Natural killer cell (primary cell): ENCODE measurements at regions not wholly inside any gene's neighbourhood (a gene's known extent, or its start where the extent isn't known, plus 50 kb on each side); places are given as distances from the start of the nearest gene placed in this dataset.

Experiments used
- ATAC-seq, 3 donors: fragments of 150-1000 bp in 2 of 3; fragments of 200-7000 bp in 1 of 3; cut with Tn5 transposase; 1 replicate in 1 of 3; 2 replicates in 2 of 3; pipeline ENCODE4 v1.10.0; 2021; ENCODE audit warnings: mild to moderate bottlenecking in 2 of 3, moderate library complexity in 2 of 3
- DNase-seq, 2 donors: peaks; one replicate each; pipeline versions ENCODE4 v3.0.0 to v3.0.0-alpha.2; 2013 to 2021; ENCODE audit warnings: mixed read lengths in 1 of 2
- H3K27ac ChIP-seq: one replicate; pipeline ENCODE4 v1.5.1; 2013; ENCODE audit warnings: mild to moderate bottlenecking, low read length
- H3K27me3 ChIP-seq: one replicate; pipeline ENCODE4 v1.6.1; 2013; ENCODE audit warnings: low read length; ENCODE audit not compliant: control insufficient read depth, insufficient read depth
- H3K36me3 ChIP-seq: one replicate; pipeline ENCODE4 v1.6.1; 2013; ENCODE audit warnings: low read length; ENCODE audit not compliant: control insufficient read depth, insufficient read depth
- H3K4me1 ChIP-seq: one replicate; pipeline ENCODE4 v1.6.1; 2013; ENCODE audit warnings: low read length; ENCODE audit not compliant: control insufficient read depth, insufficient read depth
- H3K4me3 ChIP-seq: one replicate; pipeline ENCODE4 v1.5.1; 2013; ENCODE audit warnings: low read length
- H3K9me3 ChIP-seq: one replicate; pipeline ENCODE4 v1.6.1; 2013; ENCODE audit warnings: low read length; ENCODE audit not compliant: control insufficient read depth, insufficient read depth
- H3K27ac Mint-ChIP-seq, 2 donors: one replicate each; pipeline ENCODE4 v1.8.0; 2022; ENCODE audit warnings: mild to moderate bottlenecking in 2 of 2, mixed read lengths in 2 of 2, moderate library complexity in 1 of 2
- H3K27me3 Mint-ChIP-seq, 2 donors: one replicate each; pipeline ENCODE4 v1.8.0; 2022; ENCODE audit warnings: low read depth in 2 of 2, mixed read lengths in 2 of 2
- H3K36me3 Mint-ChIP-seq: one replicate; pipeline ENCODE4 v1.8.0; 2022; ENCODE audit warnings: mixed read lengths
- H3K4me1 Mint-ChIP-seq, 2 donors: one replicate each; pipeline ENCODE4 v1.8.0; 2022; ENCODE audit warnings: mixed read lengths in 2 of 2
- H3K4me3 Mint-ChIP-seq: one replicate; pipeline ENCODE4 v1.8.0; 2022; ENCODE audit warnings: mild to moderate bottlenecking, moderate library complexity, mixed read lengths
- H3K9me3 Mint-ChIP-seq, 2 donors: one replicate each; pipeline ENCODE4 v1.8.0; 2022; ENCODE audit warnings: mixed read lengths in 2 of 2
- WGBS: methylation state at CpG from one replicate; pipeline ENCODE4 v1.1.7; 2013; ENCODE audit warnings: missing lambda C conversion rate; ENCODE audit not compliant: insufficient coverage; 5-methylcytosine and 5-hydroxymethylcytosine counted together
- intact Hi-C: fragments of 100-400 bp; cut with micrococcal nuclease; formaldehyde crosslinking; loops from one replicate; pipeline ENCODE4 v1.14.2; 2022
- TF ChIP-seq, protein P1 (sequence below): fragments of 200-600 bp; IDR thresholded peaks from one replicate; pipeline ENCODE4 v1.8.0; 2022; ENCODE audit warnings: antibody characterized with exemption

DNA sequence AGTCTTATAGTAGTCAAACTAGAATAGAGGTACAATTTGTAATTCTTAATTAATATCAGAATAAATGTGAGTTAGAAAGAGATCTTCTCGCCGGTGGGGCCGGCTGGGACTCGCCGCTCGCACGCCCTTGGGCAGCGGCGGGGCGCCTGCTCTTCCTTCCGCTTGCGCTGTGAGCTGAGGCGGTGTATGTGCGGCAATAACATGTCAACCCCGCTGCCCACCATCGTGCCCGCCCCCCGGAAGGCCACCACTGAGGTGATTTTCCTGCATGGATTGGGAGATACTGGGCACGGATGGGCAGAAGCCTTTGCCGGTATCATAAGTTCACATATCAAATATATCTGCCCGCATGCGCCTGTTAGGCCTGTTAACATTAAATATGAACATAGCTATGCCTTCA lies 123.7 kb upstream of the OGFRL1 start:
- Mint-ChIP-seq H3K36me3 (no peaks in the 10 kb centered on the region), H3K4me3 (no peak overlapping the region), H3K9me3 (no peaks in the 10 kb centered on the region), H3K27ac (no peak overlapping the region), H3K27me3 (no peaks in the 10 kb centered on the region), H3K4me1 (peaks cover 6 to 7% of the 10 kb centered on the region in 2 donors)
- Histone ChIP-seq H3K9me3 (no peaks in the 10 kb centered on the region), H3K36me3 (no peaks in the 10 kb centered on the region), H3K4me3 (no peak overlapping the region), H3K4me1 (no peaks in the 10 kb centered on the region), H3K27me3 (no peaks in the 10 kb centered on the region), H3K27ac (no peak overlapping the region)
- 96% methylated on average over 21 of the region's 22 CpGs for WGBS
- intact Hi-C loops: no loop called here
- DNase-seq: no peak
- TF ChIP-seq, protein P1, sequence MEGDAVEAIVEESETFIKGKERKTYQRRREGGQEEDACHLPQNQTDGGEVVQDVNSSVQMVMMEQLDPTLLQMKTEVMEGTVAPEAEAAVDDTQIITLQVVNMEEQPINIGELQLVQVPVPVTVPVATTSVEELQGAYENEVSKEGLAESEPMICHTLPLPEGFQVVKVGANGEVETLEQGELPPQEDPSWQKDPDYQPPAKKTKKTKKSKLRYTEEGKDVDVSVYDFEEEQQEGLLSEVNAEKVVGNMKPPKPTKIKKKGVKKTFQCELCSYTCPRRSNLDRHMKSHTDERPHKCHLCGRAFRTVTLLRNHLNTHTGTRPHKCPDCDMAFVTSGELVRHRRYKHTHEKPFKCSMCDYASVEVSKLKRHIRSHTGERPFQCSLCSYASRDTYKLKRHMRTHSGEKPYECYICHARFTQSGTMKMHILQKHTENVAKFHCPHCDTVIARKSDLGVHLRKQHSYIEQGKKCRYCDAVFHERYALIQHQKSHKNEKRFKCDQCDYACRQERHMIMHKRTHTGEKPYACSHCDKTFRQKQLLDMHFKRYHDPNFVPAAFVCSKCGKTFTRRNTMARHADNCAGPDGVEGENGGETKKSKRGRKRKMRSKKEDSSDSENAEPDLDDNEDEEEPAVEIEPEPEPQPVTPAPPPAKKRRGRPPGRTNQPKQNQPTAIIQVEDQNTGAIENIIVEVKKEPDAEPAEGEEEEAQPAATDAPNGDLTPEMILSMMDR: no peak
- ATAC-seq: no peak

DNA sequence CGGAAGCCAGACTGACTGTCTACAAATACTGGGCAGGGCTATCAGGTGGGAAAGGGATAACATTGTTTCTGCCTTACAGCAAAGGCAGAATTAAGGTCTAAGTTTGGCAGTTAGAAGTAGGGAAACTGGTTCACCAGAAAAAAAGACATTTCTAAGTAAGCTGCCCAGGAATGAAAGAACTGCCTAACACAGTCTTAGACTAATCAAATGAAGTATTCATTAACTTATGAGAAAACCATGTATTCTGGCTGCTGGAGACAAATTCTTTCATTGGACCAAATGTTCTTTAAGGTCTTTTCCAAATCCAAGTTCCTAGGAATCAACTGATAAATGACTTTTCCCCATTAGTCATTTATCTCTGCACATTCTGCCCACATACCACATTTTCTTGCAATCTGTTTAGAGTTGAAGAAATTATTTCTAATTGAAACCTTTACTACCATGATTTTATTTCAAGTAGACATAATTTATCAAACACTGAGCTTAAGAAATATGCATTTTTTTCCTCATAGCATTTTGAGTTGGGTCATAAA lies 120.3 kb upstream of the OGFRL1 start:
- no peak for DNase-seq
- no peaks in the 10 kb centered on the region for H3K36me3 ChIP-seq
- no peaks in the 10 kb centered on the region for H3K9me3 Mint-ChIP-seq
- TF ChIP-seq, protein P1: no peak
- 95% methylated on average over 1 of the region's 1 CpG for WGBS
- no peak for ATAC-seq
- H3K36me3 Mint-ChIP-seq: no peaks in the 10 kb centered on the region
- no peaks in the 10 kb centered on the region for H3K27me3 Mint-ChIP-seq
- H3K4me3 Mint-ChIP-seq: no peak overlapping the region
- no peak overlapping the region for H3K27ac Mint-ChIP-seq
- H3K4me3 ChIP-seq: no peak overlapping the region
- no peaks in the 10 kb centered on the region for H3K27me3 ChIP-seq
- no peaks in the 10 kb centered on the region for H3K4me1 ChIP-seq
- intact Hi-C loops: no loop called here
- H3K27ac ChIP-seq: no peak overlapping the region
- no peaks in the 10 kb centered on the region for H3K9me3 ChIP-seq
- peaks cover 6 to 7% of the 10 kb centered on the region in 2 donors for H3K4me1 Mint-ChIP-seq

DNA sequence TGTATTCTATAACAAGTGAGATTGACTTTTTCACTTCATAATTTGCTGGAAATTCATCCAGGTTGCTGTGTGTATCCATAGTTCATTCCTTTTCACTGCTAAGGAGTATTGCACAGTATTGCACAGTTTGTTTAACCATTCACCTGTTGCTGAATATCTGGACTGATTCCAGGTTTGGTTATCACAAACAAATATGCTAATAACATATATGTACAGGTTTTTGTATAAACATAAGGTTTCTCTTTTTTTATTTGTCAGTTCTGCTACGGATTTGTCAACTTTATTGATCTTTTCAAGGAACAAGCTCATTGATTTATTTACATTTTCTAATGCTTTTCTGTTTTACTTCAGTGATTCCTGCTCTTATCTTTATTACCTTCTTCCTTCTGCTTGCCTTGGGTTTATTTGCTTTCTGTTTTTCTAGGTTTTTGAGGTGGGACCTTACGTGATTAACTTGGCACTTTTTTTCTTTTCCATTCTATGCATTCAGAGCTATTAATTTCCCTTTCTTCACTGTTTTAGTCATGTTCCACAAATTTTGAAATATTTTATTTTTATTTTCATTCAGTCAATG lies 117.0 kb upstream of the OGFRL1 start:
- no peaks in the 10 kb centered on the region for H3K9me3 Mint-ChIP-seq
- Histone ChIP-seq H3K9me3 (no peaks in the 10 kb centered on the region), H3K36me3 (no peaks in the 10 kb centered on the region), H3K4me3 (no peak overlapping the region), H3K27me3 (no peaks in the 10 kb centered on the region), H3K4me1 (no peaks in the 10 kb centered on the region), H3K27ac (no peak overlapping the region)
- WGBS: 89% methylated on average over 1 of the region's 2 CpGs
- DNase-seq (no peak), ATAC-seq (no peak)
- no peak overlapping the region for H3K27ac Mint-ChIP-seq
- H3K27me3 Mint-ChIP-seq: no peaks in the 10 kb centered on the region
- intact Hi-C loops: no loop called here
- H3K36me3 Mint-ChIP-seq: no peaks in the 10 kb centered on the region
- TF ChIP-seq, protein P1: no peak
- no peak overlapping the region for H3K4me3 Mint-ChIP-seq
- peaks cover 6 to 7% of the 10 kb centered on the region in 2 donors for H3K4me1 Mint-ChIP-seq
